GM23338 (cell line): ENCODE measurements at regions not wholly inside any gene's neighbourhood (a gene's known extent, or its start where the extent isn't known, plus 50 kb on each side); places are given as distances from the start of the nearest gene placed in this dataset.

Experiments
- CTCF ChIP-seq, 2 experiments: fragments of 200-600 bp in 1 of 2; sonication (generic) in 1 of 2; conservative IDR thresholded peaks; 2 replicates each; pipeline versions ENCODE4 v1.5.1 to v1.6.1; 2016 to 2017; ENCODE audit warnings: antibody characterized with exemption in 2 of 2, low read depth in 2 of 2, mild to moderate bottlenecking in 2 of 2, moderate library complexity in 1 of 2
- ETS1 ChIP-seq: IDR thresholded peaks from 2 replicates; pipeline ENCODE4 v1.6.1; 2016; ENCODE audit warnings: antibody characterized with exemption
- JUNB ChIP-seq: IDR thresholded peaks from one replicate; pipeline ENCODE4 v1.6.1; 2016; ENCODE audit warnings: antibody characterized with exemption; ENCODE audit not compliant: unreplicated experiment
- POLR2AphosphoS5 ChIP-seq: IDR thresholded peaks from 2 replicates; pipeline ENCODE4 v1.6.1; 2016; ENCODE audit warnings: antibody characterized with exemption, low read depth
- STAT1 ChIP-seq: IDR thresholded peaks from one replicate; pipeline ENCODE4 v1.6.1; 2016; ENCODE audit warnings: antibody characterized with exemption; ENCODE audit not compliant: unreplicated experiment
- ZNF114 ChIP-seq: fragments of 250-450 bp; sonication (Bioruptor Pico); IDR thresholded peaks from 2 replicates; pipeline ENCODE4 v1.5.0; 2020; ENCODE audit warnings: mild to moderate bottlenecking, moderate library complexity
- ZNF331 ChIP-seq: fragments of 250-450 bp; sonication (Bioruptor Pico); IDR thresholded peaks from 2 replicates; pipeline ENCODE4 v1.5.0; 2020; ENCODE audit warnings: low read depth, mild to moderate bottlenecking, moderate library complexity
- ZNF462 ChIP-seq: fragments of 250-450 bp; sonication (Bioruptor Pico); IDR thresholded peaks from 2 replicates; pipeline ENCODE4 v1.5.0; 2020; ENCODE audit warnings: mild to moderate bottlenecking, moderate library complexity

GRCh38 chr13:39257642-39258041 lies 219.4 kb downstream of the NHLRC3 start (continued):
- TF ChIP-seq ZNF462 (no peak), ETS1 (no peak), CTCF (conservative IDR thresholded peaks at IDR 0.05; ENCODE audit: low read depth in 2 of 2) (no peak), POLR2AphosphoS5 (no peak), ZNF114 (CRISPR knock-in tag) (no peak), ZNF331 (CRISPR knock-in tag) (no peak), STAT1 (no peak), JUNB (no peak)
